Adrenal gland (tissue), 5 donors: ENCODE measurements at regions not wholly inside any gene's neighbourhood (a gene's known extent, or its start where the extent isn't known, plus 50 kb on each side); places are given as distances from the start of the nearest gene placed in this dataset.

Experiments used
- CTCF ChIP-seq, 6 experiments: fragments of 450-650 bp in 4 of 6; fragments of 200-600 bp in 2 of 6; sonication (generic) in 1 of 6; IDR thresholded peaks; 1 replicate in 5 of 6; 2 replicates in 1 of 6; pipeline versions ENCODE4 v1.5.1 to v1.8.0; 2016 to 2021; ENCODE audit warnings: antibody characterized with exemption in 6 of 6, mild to moderate bottlenecking in 2 of 6, moderate library complexity in 1 of 6
- POLR2A ChIP-seq, 2 donors: fragments of 450-650 bp; IDR thresholded peaks; one replicate each; pipeline ENCODE4 v1.6.1; 2017; ENCODE audit warnings: antibody characterized with exemption in 2 of 2, mild to moderate bottlenecking in 2 of 2, moderate library complexity in 1 of 2
- donor health status: DM: no; HTN: no; CAD: no.

GRCh38 chr2:52178845-52179244 lies 1146.9 kb upstream of the NRXN1 start:
- TF ChIP-seq CTCF (IDR thresholded peaks at IDR 0.05) (no peak), POLR2A (IDR thresholded peaks at IDR 0.05) (no peak)
